ENCODE measurements at regions not wholly inside any gene's neighbourhood (a gene's known extent, or its start where the extent isn't known, plus 50 kb on each side); places are given as distances from the start of the nearest gene placed in this dataset.

DNA sequence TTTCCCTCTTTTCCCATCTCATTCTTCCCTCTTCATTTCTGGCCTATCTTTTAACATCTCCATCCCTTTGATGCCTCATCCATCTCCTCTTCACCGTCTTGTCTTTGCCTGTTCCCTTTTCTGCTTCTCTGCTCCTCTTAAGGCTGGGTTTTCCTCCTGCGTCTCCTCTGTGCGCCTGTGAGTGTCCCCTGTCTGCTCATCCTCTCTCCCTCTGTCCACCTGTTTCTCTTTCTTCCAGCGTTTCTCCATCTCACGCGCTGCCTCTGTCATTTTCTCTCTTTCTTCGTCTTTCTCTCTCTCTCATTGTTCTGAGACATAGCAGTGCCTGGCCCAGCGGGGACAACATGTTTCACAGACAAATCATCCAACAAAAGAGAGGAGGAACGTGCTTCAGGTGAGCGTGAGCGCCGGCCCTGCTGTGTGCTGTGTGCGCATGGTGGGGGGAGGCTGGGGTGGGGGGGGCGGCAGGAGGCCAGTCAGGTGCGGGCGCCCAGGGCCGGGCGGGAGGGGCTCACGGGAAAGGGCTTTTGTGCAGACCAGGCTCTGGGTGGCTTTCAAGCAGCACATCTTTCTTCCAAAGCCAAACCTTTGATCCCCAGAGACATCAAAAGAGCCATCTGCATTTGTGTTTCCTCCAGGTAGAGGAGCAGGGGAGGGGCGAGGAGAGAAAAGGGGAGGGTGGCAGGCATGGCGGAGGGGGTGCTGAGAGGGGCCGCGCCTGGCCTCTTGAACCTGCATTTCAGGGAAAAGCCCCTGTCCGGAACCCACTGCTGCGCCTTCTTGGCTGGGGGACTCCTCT is 121.3 kb downstream of the VEGFA start:
- TF ChIP-seq POLR2AphosphoS5 (IDR thresholded peaks at IDR 0.05) (no peak), POLR2A (IDR thresholded peaks at IDR 0.05) (no peak)
- TF ChIP-seq, protein P1, sequence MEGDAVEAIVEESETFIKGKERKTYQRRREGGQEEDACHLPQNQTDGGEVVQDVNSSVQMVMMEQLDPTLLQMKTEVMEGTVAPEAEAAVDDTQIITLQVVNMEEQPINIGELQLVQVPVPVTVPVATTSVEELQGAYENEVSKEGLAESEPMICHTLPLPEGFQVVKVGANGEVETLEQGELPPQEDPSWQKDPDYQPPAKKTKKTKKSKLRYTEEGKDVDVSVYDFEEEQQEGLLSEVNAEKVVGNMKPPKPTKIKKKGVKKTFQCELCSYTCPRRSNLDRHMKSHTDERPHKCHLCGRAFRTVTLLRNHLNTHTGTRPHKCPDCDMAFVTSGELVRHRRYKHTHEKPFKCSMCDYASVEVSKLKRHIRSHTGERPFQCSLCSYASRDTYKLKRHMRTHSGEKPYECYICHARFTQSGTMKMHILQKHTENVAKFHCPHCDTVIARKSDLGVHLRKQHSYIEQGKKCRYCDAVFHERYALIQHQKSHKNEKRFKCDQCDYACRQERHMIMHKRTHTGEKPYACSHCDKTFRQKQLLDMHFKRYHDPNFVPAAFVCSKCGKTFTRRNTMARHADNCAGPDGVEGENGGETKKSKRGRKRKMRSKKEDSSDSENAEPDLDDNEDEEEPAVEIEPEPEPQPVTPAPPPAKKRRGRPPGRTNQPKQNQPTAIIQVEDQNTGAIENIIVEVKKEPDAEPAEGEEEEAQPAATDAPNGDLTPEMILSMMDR (IDR thresholded peaks at IDR 0.05): no peak
- Histone ChIP-seq H3K27ac (no peak overlapping the region), H3K4me3 (no peak overlapping the region), H3K9me3 (no peaks in the 10 kb centered on the region), H3K4me1 (replicated peaks) (no peaks in the 10 kb centered on the region), H3K36me3 (no peaks in the 10 kb centered on the region), H3K27me3 (replicated peaks; ENCODE audit: insufficient read depth) (peaks cover 2% of the 10 kb centered on the region)
- 24% methylated on average over 25 of the region's 25 CpGs for WGBS
- DNase-seq (ENCODE audit: low spot score): no peak
- intact Hi-C loops (cut with DNase I): no loop called here

DNA sequence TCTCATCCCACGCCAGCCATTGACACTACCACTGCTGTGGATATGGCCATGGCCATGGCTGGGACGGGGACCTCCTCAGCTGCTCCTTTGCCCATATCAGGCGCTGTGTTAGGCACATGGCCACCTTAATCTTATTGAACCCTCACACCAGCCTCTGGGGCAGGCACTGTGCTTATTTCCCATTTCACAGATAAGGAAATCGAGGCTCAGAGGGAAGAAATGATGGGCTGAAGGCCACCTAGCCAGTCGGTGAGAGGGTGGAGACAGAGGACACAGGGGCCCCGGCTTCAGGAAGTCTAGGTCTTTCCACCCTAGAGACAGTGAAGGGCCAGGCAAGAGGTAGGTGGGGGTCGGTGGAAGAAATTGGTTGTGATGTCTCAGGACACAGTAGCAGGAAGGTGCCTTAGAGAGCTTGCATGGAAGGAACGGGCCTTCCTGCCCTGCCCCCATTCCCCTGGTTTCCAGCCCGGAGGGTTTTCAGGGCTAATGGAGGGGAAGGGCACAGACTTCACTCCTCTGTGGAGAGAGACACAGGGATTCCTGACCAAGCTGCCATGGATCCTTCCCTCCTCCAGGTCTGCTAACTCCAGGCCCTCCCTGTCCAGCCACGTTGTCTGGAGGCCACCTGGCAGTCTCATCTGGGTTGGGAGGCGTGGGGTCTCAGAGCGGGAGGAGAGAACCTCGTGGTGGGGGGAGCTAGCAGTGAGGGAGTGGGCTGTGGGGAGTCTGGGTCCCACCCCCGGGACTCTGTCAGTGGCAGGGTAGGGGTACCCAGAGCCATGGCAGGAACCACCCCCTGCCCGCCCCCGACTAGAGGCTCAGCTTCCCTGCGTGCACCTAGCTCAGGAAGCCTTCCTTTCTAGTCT is 120.4 kb downstream of the VEGFA start:
- intact Hi-C loops (cut with DNase I): no loop called here
- TF ChIP-seq POLR2A (IDR thresholded peaks at IDR 0.05) (no peak), POLR2AphosphoS5 (IDR thresholded peaks at IDR 0.05) (no peak)
- TF ChIP-seq, protein P1 (IDR thresholded peaks at IDR 0.05): no peak

DNA sequence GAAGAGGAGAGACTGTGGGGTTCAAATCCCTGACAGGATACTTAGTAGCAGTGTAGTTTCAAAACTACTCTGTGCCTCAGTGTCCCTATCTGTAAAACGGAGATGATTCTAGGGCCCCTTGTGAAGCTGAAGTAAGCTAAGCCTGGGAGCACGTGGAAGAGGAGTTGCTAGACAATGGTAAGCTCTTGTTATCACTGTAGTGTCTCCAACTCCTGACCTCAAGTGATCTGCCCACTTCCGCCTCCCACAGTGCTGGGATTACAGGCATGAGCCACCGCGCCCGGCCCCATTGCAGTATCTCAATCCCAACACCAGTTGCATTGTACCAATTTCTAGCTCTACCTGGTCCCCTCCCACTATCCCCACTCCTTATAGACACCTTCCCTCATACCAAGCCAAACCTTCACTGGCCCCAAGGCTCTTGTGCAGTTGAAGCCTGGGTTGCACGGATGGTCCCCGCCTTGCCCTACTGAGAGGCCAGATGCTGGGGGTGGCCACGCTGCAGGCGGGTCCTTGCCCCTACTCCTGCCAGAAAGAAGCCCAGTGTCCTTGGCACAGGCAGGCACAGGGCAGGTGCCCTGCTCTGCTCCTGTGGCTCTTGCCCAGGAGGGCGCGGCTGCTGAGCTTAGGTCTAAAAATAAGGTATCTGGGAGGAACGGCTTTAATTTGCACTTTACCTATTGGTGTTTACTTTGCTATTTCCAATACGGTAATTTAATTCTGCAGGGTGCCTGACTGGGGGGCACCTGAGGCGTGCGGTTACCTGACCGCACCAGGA is 118.1 kb downstream of the VEGFA start:
- Histone ChIP-seq H3K4me1 (replicated peaks) (no peaks in the 10 kb centered on the region), H3K36me3 (no peaks in the 10 kb centered on the region), H3K27me3 (replicated peaks; ENCODE audit: insufficient read depth) (peaks cover 2% of the 10 kb centered on the region), H3K27ac (no peak overlapping the region), H3K9me3 (no peaks in the 10 kb centered on the region), H3K4me3 (no peak overlapping the region)
- TF ChIP-seq, protein P1 (IDR thresholded peaks at IDR 0.05): no peak
- TF ChIP-seq POLR2A (IDR thresholded peaks at IDR 0.05) (no peak), POLR2AphosphoS5 (IDR thresholded peaks at IDR 0.05) (no peak)
- intact Hi-C loops (cut with DNase I): no loop called here
- no peak for DNase-seq (ENCODE audit: low spot score)
- 89% methylated on average over 17 of the region's 17 CpGs for WGBS

More for the DNA sequence above, 120.4 kb downstream of the VEGFA start:
- no peak for DNase-seq (ENCODE audit: low spot score)
- Histone ChIP-seq H3K4me3 (no peak overlapping the region), H3K27ac (no peak overlapping the region), H3K9me3 (no peaks in the 10 kb centered on the region), H3K4me1 (replicated peaks) (no peaks in the 10 kb centered on the region), H3K36me3 (no peaks in the 10 kb centered on the region), H3K27me3 (replicated peaks; ENCODE audit: insufficient read depth) (peaks cover 2% of the 10 kb centered on the region)
- WGBS: 78% methylated on average over 17 of the region's 17 CpGs

DNA sequence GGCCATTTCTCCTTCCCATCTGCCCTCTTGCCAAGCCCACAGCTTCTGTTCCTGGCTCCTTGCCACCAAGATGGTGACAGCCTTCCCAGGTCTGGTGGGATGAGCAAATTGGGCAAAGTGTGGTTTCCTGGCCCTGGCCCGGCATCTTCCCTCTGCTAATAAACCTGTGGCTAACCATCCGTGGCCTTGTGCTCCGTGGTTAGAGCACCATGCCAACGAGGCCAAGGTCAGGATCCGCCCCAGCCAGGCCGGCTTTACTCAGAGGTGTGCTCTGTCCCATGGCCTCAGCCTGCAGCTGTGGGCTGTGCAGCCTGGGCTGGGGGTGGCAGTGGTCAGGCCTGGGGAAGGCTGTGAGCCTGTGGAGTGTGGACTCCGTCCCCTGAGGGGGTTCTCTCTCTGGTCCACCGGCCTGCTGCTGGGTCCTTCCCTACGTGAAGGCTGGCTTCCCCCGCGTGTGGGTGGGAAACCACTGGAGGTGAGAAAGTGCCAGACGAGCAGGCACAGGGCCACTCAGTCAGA is 117.4 kb downstream of the VEGFA start:
- H3K27ac ChIP-seq: no peak overlapping the region
- H3K27me3 ChIP-seq (replicated peaks; ENCODE audit: insufficient read depth): peaks cover 2% of the 10 kb centered on the region
- 85% methylated on average over 9 of the region's 12 CpGs for WGBS
- intact Hi-C loops (cut with DNase I): no loop called here
- H3K9me3 ChIP-seq: no peaks in the 10 kb centered on the region
- TF ChIP-seq POLR2A (IDR thresholded peaks at IDR 0.05) (no peak), POLR2AphosphoS5 (IDR thresholded peaks at IDR 0.05) (no peak)
- TF ChIP-seq, protein P1 (IDR thresholded peaks at IDR 0.05): no peak
- no peaks in the 10 kb centered on the region for H3K36me3 ChIP-seq
- DNase-seq (ENCODE audit: low spot score): no peak
- no peak overlapping the region for H3K4me3 ChIP-seq
- no peaks in the 10 kb centered on the region for H3K4me1 ChIP-seq (replicated peaks)

Data from prostate gland (tissue), 2 donors.